Cardiac muscle cell (in vitro differentiated cells and primary cell): ENCODE measurements at regions not wholly inside any gene's neighbourhood (a gene's known extent, or its start where the extent isn't known, plus 50 kb on each side); places are given as distances from the start of the nearest gene placed in this dataset.

Source experiments
- DNase-seq, 2 donors: peaks; one replicate each; pipeline versions ENCODE4 v3.0.0 to v3.0.0-alpha.2; 2010 to 2017; ENCODE audit warnings: low read depth in 1 of 2, low spot score in 1 of 2
- H3K27ac ChIP-seq: fragments of 200-600 bp; sonication (generic); 2 replicates; pipeline ENCODE4 v1.5.1; 2016
- H3K27me3 ChIP-seq: fragments of 200-600 bp; sonication (generic); 2 replicates; pipeline ENCODE4 v1.6.0; 2016; ENCODE audit warnings: control low read depth
- H3K36me3 ChIP-seq: fragments of 200-600 bp; sonication (generic); 2 replicates; pipeline ENCODE4 v1.5.1; 2016; ENCODE audit warnings: control low read depth
- H3K4me1 ChIP-seq: fragments of 200-600 bp; sonication (generic); 2 replicates; pipeline ENCODE4 v1.8.1; 2017; ENCODE audit warnings: low read depth, mild to moderate bottlenecking, mixed run types
- H3K4me3 ChIP-seq: fragments of 200-600 bp; sonication (generic); 2 replicates; pipeline ENCODE4 v1.5.1; 2016; ENCODE audit warnings: mild to moderate bottlenecking
- H3K9me3 ChIP-seq: fragments of 200-600 bp; sonication (generic); 2 replicates; pipeline ENCODE4 v1.5.1; 2017; ENCODE audit warnings: low read depth, mild to moderate bottlenecking, control low read depth
- CTCF ChIP-seq: IDR thresholded peaks from 2 replicates; pipeline ENCODE4 v1.5.1; 2012; ENCODE audit warnings: low read depth, mild to moderate bottlenecking, low read length

DNA sequence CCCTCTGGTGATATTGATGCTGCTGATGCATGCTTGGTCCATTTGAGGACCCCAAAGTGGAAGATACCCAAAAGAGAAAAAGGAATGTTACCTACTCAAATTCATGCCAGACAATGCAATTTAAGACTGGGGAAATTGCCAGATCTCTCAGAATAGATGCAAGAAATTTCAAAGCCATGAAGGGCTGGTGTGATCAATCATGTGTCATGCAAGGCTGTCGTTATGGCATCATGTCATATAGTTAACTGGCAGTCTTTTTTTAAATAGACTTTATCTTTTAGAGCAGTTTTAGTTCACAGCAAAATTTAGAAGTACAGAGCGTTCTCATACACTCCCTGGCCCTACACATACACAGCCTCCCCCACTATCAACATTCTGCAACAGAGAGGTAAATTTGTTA, 53.1 kb upstream of the ABHD2 start:
- Histone ChIP-seq H3K9me3 (no peaks in the 10 kb centered on the region), H3K36me3 (no peaks in the 10 kb centered on the region), H3K4me1 (no peaks in the 10 kb centered on the region), H3K27ac (no peak overlapping the region), H3K27me3 (no peaks in the 10 kb centered on the region), H3K4me3 (no peak overlapping the region)
- no peak for TF ChIP-seq CTCF
- DNase-seq: no peak

DNA sequence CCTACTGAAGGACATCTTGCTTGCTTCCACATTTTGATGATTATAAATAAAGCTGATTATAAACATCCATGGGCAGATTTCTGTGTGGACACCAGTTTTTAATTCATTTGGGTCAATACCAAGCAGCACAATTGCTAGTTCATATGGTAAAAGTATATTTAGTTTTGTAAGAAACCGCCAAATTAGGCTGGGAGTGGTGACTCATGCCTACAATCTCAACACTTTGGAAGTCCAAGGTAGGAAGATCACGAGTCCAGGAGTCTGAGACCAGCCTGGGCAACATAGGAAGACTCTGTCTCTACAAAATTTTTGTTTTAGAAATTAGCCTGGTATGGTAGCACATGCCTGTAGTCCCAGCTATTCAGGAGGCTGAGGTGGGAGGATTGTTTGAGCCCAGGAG, 52.6 kb upstream of the ABHD2 start:
- no peak for DNase-seq
- H3K36me3 ChIP-seq: no peaks in the 10 kb centered on the region
- no peak overlapping the region for H3K27ac ChIP-seq
- no peak for TF ChIP-seq CTCF
- H3K4me3 ChIP-seq: no peak overlapping the region
- H3K4me1 ChIP-seq: no peaks in the 10 kb centered on the region
- H3K27me3 ChIP-seq: no peaks in the 10 kb centered on the region
- H3K9me3 ChIP-seq: no peaks in the 10 kb centered on the region

GRCh38 chr15:89038146-89038545, 50.1 kb upstream of the ABHD2 start:
- H3K27ac ChIP-seq: no peak overlapping the region
- DNase-seq: no peak
- H3K27me3 ChIP-seq: no peaks in the 10 kb centered on the region
- TF ChIP-seq CTCF: no peak
- no peaks in the 10 kb centered on the region for H3K9me3 ChIP-seq
- no peaks in the 10 kb centered on the region for H3K36me3 ChIP-seq
- no peaks in the 10 kb centered on the region for H3K4me1 ChIP-seq
- H3K4me3 ChIP-seq: no peak overlapping the region
